Mucosa of gallbladder (tissue), 1 donor: ENCODE measurements at regions not wholly inside any gene's neighbourhood (a gene's known extent, or its start where the extent isn't known, plus 50 kb on each side); places are given as distances from the start of the nearest gene placed in this dataset.
"Not testable (repeated sequence)": the region's sequence is repeated elsewhere in the genome, so short reads cannot be mapped to it uniquely, and the experiment has no call there.

ENCODE experiments used
- DNase-seq: peaks from one replicate; pipeline ENCODE4 v3.0.0-alpha.2; 2020; ENCODE audit warnings: low spot score
- donor health status: DM: no; HTN: no; CAD: no.

DNA sequence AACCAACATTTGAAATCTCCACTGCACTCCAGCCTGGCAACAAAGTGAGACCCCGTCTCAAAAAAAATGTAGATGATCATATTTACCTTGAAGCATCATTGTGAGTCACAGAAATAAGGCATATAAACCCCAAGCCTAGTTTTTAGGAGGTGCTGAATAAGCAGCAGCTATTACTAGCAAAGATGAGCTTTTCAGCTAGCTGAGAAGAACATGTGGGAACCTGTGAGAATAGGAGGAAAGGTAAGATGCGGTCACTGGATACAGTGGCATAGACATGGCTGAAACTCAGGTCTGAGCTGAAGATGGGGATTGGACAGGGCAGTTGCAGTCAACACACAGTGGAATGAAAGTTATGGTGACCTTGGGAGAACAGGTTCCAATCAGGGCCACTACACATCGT lies 284.3 kb upstream of the IRAK1BP1 start:
- no peak for DNase-seq

DNA sequence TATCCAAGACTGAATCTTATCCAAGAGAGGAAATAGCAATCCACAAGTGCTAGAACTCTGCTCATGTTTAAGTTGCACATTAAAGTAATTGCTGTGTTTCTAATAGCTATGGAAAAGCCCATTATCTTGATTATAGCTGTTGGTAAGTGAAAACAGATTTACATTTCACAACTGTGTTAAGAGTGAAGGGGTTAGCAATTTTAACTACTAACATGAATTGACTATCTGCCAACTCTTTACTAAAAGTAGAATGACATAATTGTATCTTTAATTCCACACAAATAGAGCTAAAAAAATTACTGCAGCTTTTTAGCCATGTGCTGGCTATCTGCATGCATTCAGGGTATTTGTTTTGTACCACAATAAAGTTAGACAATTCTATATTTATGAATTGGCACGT lies 277.9 kb upstream of the IRAK1BP1 start:
- DNase-seq = no peak

DNA sequence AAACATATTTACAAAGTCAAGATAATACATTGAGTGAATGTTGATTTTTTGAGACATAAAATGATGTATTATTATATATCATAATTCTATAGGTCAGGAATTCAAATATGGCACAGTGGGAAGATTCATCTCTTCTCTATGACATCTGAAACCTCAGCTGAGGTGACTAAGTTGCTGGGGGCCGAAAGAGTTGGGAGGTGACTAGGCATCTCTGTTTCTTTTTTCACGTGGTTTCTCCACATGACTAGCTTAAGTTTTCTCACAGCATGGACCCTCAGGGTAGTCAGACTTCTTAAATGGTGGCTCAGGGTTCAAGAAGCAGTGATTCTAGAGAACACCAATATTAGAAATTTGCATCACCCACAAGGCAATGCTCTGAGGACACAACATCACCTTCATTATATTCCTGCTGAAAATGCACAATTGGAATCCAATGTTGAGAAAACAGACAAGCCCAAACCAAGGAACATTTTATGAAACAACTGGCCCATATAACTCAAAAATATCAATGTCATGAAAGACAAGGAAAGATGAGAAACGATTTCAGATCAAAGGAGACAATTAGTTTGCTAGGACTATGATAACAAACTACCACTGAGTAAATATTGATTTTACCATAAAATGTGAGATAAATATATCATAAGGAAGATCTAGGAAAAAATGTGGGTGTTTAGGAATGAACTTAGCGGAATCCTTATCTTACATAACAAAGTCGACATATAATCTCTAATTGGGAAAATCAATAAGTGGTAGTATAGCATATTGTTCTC lies 273.3 kb upstream of the IRAK1BP1 start:
- no peak for DNase-seq

DNA sequence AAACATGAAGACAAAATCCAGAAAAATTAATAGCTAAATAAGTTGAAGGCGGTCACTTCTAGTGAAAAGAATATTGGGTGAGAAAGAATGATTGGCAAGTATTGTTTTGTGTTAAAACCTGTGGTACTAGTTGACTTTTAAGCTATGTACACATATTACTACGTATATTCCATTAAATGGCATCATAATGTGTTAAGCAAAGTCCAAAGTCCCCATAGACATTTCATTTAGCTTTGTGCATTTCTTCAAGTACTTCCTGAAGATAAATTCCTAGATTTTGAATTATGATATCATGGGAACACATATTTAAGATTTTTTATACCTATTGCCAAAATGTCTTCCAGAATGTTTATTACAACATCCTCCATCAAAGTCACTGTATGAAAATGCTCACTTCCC lies 272.7 kb upstream of the IRAK1BP1 start:
- no peak for DNase-seq

DNA sequence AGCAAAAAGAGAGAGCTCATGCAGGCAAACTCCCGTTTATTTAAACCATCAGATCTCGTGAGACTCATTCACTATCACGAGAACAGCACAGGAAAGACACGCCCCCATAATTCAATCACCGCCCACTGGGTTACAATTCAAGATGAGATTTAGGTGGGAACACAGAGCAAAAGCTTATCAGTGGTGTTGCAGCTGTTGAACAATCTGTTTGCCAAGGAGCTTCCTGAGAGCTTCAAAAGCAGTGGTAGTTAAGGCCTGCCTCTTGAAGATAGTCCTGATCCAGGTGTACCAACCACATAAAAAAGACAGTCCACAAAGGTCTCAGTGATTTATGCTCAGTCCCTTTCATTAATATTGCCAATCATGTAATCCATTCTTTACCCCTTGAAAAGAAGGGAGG lies 269.4 kb upstream of the IRAK1BP1 start:
- no peak for DNase-seq

DNA sequence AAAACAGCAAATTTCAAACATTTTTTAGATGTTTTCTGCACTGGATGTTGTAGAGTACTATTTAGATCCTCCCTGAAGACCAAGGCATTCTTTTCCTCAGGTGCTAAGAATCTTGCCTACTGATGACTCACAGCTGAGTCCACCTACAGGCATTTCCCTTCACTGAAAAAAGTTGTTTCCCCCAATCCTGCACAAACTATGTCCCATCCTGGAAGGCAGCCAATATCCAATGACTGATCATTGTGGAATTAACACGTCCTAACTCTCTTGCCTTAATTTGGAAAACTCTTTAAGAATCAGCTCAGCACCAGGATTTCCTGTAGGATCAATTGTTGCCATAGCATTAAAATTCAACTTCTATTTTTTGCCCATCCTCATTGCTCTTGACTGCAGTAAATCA lies 268.4 kb upstream of the IRAK1BP1 start:
- peak; percentile 22 for DNase-seq

DNA sequence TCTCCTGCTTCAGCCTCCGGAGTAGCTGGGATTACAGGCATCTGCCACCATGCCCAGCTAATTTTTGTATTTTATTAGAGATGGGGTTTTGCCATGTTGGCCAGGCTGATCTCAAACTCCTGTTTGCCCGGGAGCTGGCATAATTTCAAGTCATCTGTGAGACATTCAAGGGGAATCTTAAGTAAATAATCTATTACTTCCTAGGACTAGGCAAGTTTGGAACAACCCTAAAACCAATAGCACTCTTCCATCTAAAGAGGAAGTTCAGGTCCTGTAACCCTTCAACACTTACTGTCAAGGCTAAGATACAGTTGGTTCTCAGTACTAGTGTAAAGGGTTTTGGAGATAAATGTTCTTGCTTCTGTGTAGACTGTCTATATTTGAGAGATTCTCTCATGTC lies 267.8 kb upstream of the IRAK1BP1 start:
- DNase-seq = no peak

DNA sequence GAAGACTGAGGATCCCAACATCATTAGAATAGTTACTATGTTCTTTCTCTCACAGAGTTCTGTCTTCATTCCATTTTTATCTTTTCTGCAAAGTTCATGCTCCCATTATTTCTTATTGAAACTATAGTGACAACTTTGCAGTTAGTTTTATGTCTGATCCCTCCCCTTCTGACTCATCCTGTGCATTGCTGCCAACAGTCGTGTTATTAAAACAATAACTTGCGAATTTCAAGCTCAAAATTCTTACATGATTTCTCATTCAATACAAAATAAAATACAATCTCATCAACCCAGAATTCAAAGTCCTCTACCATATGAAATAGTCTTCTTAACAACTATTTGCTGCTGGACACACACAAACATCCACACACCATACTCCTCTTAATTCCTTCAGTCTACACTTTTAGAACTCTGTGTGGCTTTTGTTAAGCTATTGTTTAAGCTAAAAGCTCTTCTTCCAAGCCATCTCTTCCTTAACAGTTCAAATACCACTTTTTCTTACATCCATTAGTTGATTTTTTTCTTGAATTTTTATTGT lies 261.4 kb upstream of the IRAK1BP1 start:
- no peak for DNase-seq

DNA sequence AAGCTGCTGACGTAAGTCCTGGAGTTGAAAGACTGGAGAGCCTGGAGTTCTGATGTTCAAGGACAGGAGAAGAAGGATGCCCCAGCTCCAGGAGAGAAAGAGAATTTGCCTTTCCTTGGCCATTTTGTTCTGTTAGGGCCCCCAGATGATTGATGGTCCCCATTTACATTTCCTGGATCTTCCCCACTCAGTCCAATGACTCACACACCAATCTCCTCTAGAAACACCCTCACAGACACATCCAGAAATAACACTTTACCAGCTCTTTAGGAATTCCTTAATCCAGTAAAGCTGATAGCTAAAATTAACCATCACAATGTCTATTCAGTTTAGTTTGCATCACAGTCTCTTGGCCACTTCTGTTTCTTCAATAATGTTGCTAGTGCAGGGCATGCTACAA lies 260.2 kb upstream of the IRAK1BP1 start:
- no peak for DNase-seq

DNA sequence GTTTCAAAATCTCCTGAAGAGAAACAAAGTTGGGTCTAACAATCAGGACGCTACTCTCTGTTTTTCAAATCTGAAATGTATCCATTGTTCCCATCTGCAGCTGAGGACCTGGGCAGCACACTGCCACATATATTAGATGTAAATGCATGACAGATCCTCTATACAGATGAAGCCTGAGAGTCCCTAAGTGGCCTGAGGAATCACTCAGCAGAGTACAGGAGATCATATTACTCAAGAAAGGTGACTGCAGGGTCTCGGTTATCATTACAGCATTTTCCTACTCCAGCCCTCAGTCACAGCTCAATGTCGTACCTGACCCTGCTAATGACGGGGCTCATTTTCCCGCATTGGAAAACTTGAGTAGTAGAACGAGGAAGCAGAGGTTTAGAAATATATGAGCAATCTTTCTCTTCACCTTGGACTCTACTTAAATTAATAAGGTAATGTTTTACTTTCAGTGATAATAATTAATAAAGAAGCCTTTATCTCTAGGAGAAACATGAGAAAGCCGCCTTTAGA lies 256.2 kb upstream of the IRAK1BP1 start:
- DNase-seq = peak; percentile 39

DNA sequence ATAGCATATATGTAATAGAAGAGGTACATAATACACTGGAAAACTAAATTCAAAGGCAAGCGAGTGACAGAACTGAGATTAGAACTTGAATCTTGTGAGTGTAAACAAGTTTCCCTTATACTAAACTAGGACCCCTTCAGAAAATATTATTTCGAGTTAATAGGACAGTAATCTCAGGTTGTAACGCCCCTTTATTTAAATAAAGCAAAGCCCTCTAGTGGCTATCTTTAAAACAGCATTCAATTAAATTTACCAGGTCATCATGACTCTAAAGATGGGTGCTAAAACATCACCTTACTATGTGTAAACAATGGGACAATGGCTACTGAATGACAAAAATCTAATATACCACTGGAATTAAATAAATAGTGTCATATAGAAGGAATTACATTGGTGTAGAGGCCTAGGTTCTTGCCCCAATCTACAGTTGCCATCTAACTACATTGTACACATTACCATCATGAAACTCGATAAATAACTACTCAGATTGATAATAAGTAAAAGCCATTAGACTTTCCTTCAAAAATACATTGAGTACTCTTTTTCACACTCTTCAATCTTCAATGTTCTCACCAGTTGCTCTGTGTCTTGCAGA lies 255.4 kb upstream of the IRAK1BP1 start:
- no peak for DNase-seq

DNA sequence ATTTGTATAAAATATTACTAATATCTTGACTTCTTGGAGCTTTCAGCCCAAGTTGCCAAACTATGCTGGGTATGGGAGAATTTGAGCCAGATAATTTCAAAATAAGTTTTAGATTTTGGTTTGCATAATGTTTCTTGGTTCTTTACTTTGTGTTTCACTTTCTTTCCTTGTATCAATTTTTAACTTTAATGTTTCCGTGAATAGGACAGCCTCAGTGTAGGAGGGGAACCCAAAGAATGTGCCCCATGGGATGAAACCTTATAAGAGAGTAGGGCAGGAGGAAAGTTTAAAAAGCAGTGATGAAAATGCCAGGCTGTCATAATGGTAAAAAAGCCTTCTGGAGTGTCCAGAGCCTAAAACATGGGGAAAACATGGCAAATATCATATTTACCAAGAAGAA lies 252.4 kb upstream of the IRAK1BP1 start:
- no peak for DNase-seq

DNA sequence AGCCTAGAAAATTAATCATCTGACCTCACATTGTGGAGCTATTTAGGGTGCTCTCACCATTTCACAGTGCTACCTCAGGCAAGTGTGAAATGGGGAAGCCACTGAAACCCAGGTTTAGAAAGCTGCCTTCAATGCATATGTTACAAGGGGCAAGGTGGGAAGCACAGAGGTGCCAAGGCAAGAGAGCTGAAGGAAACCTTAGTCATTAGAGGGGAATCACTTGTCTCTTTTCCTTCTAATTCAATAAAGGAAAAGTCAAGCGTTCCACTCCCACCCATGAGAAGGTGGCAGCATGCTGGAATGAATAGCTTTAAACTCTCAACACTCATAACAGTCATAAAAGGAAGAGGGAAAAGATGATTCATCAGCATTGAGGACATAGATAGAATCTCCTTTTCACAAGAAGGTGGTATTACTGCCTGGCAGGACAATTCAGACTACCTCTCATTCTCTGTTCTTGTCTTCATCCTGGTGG lies 251.9 kb upstream of the IRAK1BP1 start:
- no peak for DNase-seq

DNA sequence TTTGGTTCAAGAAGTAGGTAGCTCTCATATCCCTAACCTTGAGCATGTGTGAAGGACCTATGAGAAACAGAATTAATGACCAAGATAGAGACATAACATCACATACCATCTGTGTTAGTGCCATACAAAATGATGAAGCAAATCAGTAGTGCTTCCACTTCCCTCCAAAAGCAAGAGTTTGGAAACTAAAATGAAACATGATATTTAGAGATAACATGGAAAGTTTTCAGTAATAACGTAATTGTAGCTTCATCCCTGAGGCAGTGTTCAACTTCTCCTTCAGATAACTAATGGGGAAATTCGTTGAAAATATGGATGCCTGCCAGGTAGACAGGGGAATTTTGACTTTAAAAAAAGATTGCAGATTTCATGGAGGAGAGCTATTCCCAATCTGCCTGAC lies 248.4 kb upstream of the IRAK1BP1 start:
- no peak for DNase-seq

DNA sequence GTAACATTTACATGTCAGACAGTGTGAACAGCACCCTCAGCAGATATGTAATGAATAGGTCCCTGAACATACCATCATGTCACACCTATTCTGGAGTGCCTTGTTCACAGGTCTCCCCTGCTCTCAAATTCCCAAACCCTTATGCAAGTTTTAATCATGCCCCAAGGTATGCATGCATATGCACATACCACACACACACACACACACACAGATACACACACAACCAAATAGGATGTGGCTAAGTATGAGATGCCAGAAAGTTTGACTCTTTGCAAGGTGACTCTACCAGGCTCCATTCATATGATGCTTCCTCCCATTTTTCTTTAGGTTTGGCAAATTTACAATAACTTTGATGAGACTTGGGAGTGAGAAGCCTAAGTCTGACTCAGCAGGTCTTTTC lies 243.8 kb upstream of the IRAK1BP1 start:
- no peak for DNase-seq

DNA sequence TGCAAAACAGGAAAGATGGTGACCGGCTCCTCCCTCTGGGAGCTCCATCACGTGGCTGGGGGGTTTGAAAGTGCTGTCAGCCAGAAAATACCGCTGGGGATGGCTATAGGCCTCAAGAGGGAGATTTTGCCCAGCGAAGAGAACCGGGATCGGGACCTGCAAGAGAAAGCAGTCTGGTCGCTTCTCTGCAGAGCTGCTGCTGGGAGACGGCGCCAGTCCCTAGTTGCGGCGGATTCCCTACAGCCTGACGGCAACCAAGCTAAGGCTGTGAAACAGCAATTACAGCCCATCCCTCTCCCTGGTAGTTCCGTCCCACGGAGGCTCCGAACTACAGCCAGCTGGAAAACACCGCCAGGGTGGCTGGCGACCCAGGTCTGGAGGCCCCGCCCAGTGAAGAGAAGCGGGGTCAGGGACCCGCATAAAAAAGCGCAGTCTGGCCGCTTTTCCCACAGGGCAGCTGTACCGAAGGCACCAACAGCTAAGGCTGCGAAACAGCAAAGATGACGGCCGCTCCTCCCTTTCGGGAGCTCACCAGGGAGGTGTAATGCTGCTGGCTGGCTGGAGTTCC lies 238.1 kb upstream of the IRAK1BP1 start:
- peak; percentile 20 for DNase-seq

DNA sequence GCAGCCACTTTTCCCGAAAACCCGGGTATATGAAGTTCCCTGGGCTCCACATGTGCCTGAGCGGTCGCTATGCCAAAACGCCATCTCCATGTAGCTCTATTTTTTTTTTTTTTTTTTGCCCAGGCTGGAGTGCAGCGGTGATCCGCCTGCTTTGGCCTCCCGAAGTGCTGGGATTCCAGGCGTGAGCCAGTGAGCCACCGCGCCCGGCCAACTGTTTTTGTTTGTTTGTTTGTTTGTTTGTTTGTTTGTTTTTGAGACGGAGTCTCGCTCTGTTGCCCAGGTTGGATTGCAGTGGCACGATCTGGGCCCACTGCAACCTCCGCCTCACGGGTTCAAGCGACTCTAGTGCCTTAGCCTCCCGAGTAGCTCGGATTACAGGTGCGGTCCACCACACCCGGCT lies 237.5 kb upstream of the IRAK1BP1 start:
- DNase-seq = no peak

DNA sequence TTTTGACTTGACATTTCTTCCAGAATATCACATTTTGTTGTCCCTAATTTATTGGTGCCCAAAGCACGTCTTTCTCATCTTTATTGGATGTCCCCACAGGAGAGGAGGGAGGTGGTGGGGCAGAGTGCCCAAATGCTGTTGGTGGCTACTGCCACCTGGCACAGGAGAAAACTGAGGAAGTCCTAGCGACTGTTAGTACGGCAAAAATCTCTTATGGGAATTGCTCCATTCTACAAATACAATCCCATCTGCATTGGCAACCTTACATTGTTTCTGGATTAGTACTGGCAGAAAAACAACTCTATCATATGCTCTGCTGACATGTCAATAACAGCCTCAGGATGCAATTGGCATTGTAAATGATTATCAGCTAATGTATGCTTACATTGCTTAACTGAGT lies 235.4 kb upstream of the IRAK1BP1 start:
- DNase-seq = no peak

DNA sequence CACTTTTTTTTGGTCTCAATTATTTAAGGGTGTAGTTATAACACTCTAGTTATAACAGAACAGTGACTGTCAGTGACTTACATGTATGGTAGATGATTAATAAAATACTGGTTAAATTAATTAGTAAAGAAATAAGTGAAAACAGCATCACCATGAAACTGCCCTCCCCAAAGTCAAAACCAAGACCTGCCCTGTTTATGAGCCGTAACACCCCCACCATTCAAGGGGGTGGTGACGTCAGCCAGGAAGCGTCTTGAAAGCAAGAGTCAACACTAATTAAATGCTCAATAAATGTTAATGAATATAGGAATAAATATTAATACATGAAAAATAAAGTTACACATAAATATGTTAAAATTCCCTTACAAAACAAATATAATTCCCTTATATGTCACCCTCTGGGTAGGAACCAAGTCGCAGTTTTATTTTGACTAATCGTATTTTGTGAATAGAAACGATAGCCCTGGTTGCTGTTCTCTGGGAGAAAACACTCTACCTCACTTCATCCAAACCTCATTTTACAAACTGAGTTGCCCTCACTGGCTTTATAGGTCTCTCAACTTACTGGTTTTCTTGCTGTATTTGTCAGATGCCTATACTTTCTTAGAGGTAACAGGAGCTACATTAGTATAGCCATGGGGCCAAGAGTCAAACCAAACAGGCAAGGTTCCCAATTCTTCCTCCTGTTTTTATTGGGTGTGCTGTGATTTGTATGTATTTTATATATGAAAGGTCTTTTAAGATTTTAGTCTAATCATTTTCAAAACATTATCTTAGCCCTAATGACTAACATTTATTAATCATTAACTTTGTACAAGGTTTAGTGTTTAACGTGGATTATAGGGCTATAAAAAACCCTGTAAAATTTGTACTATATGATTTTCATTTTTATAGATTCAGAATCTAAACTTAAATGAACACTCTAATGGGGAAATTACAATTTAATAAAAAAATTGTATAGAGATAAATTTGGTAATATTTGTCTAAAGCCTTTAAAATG lies 227.9 kb upstream of the IRAK1BP1 start:
- no peak for DNase-seq

DNA sequence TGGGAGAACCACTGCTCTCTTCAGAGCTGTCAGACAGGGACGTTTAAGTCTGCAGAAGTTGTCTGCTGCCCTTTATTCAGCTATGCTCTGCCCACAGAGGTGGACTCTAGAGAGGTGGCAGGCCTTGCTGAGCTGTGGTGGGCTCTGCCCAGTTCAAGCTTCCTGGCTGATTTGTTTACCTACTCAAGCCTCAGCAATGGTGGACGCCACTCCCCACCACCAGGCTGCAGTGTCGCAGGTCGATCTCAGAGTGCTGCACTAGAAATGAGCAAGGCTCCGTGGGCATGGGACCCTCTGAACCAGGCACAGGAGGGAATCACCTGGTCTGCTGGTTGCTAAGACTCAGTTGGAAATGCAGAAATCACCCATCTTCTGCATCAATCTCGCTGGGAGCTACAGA lies 223.4 kb upstream of the IRAK1BP1 start:
- not testable (repeated sequence) for DNase-seq
